Right kidney (tissue), 1 donor: ENCODE measurements at regions not wholly inside any gene's neighbourhood (a gene's known extent, or its start where the extent isn't known, plus 50 kb on each side); places are given as distances from the start of the nearest gene placed in this dataset.

ENCODE experiments used
- DNase-seq: peaks from one replicate; pipeline ENCODE4 v3.0.0-alpha.2; 2016

DNA sequence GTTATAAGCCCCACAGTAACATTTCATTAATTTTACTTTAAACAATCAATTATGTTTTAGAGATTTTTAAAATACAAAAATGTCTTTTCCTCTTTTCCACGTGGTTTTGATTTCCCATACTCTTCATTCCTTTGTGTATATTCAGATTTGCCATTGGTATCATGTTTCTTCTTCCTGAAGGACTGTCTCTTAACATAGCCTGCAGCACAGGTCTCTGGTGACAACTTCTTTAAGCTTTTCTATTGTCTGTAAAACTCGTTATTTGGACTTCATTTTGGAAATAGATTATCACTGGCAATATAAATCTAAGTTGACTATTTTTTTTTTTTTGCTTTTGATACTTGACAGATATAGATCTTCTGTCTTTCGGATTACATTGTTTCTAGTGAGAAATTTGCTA, 115.2 kb upstream of the KLHL29 start:
- no peak for DNase-seq

DNA sequence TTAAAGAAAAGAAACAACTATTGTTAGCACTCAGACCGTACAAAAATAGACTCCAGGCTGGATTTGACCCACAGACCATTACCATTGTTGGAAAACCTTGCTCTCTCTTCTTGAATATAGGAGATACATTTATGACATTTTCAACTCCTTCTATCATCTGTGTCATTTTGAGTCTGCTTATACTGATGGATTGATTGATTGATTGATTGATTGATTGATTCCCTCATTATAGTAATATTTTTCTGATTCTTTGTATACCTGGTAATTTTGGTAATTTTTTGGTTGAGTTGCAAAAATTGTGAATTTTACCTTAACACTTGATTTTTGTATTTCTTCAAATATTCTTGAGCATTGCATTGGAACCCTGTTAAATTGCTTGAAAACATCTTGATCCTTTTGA, 114.2 kb upstream of the KLHL29 start:
- DNase-seq = no peak

DNA sequence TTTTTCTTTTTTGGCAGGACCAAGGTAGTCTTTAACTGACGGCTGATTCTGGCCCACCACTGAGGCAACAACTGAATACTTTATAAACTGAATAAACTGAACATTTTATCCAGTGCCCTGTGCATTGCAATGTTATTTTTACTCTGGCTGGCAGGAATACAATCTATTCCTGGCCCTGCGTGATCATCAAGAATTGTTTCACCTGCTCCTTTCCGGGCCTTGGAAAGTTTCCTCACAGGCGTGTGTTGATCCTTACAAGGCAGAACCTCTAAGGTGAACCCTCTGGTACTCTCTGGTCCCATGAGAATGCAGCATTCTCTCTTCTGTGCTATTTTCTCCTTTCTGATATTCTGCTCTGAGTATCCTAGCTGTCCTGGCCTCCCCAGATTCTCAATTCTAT, 113.7 kb upstream of the KLHL29 start:
- no peak for DNase-seq

DNA sequence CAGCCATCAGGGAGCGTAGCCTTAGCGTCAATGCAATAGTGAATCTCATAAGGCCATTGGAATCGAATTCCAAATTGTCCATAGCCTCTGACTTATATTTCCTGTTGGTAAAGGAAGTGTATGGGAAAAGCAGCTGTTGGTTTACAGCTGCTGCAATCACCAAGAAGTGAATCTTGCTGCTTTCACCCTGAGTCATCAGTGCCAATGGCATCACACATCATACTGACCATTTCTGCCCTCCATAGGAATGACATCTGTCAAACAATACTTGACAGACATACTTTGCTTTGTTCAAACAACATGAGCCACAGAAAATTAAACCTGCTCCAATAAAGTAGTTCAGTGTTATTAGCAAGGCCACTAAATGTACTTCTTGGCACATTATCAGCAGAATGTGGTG, 111.2 kb upstream of the KLHL29 start:
- no peak for DNase-seq

DNA sequence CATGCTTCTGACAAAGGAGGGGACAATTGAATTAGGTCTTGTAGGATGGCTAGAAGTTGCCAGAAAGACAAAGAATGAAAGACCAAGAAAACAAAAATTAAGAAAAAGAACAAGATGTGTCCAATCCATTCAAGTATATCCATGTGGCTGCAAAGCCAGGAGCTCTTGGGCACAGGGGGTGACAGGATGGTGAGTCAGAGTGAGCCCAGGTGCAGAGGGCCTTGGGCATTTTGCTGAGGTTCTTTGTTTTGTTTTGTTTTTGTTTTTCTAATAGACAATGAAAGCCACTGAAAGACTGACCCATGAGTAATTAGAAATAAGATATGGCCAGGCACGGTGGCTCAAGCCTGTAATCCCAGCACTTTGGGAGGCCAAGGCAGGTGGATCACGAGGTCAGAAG, 104.6 kb upstream of the KLHL29 start:
- DNase-seq = no peak

DNA sequence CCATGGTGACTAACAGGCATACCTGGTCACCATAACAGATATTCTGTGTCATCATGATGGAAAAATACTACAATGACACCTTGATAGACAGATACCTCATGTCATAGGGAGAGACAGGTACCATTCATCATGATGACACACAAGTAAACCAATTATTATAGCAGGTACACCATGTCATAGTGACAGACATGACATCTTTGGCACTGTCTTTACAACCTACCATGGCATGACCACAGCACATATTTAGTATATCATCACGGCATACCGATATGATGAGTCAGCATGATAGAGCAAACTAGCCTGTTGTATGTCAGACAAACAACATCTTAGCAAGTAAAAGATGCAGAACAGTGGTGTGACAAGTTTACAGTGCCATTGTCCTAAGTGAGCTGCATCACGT, 101.3 kb upstream of the KLHL29 start:
- no peak for DNase-seq

DNA sequence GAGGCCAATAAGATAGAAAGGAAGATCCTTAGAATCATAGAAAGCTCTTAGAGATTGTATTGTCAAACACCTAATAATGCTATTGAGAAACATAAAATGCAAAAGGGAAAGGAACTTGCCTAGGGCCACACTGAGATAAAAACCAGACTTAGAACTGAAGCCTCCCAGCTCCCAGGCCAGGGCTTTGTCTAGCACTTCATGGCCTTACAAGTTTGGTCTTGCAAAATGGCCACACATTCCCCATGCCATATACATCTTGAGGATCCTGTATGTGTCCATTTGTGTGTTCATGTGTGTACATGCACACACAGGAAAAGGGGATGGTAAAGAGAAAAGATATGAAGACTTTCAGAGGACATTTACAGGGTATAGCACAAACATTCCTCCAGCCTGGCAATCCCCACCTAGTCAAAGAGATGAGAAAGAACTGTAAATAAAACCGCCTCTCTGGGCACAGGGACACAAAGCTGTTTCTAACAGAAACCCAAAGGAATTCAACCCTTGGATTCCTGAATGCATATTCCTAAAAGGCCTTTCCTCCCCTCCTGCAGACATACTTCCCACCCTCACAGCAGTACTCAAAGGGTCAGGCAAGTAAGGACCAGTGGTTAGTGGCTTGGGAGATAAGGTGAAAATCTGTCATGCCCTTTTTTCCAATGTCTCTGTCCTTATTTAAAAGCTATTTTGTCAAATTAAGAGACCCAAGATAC, 99.7 kb upstream of the KLHL29 start:
- DNase-seq = no peak

DNA sequence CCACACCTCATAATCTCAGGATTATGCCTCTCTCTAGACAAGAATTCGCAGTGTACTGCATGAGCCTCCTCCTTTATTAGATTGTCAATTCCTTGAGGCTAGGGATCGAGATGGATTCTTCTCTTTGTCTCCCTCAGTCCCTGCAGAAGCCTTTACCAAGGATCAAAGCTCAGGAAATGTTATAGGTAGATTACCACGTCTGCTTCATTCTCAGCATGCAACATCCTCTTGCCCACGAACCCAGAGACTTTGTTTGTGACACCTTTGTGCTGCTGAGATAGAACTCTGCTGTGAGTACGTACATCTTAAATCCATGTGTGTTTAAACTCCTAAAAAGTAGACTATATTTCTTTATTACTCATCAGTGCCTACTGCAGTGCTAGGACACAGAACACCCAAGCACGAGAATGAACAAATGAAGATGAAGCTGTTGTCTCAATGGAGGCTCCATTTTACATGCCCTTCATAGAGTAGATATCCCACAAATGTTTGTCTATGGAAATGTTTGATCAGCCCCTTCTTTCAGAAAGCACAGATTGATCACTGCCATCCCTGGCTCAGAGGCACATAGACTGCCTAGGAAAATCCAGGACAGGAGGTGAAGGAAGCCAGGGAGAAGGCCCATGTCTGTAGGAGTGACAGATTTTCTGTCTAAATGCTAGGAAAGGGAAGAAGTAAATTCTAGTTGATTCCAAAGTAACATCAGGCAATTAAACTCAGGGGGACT, 98.8 kb upstream of the KLHL29 start:
- DNase-seq = no peak

DNA sequence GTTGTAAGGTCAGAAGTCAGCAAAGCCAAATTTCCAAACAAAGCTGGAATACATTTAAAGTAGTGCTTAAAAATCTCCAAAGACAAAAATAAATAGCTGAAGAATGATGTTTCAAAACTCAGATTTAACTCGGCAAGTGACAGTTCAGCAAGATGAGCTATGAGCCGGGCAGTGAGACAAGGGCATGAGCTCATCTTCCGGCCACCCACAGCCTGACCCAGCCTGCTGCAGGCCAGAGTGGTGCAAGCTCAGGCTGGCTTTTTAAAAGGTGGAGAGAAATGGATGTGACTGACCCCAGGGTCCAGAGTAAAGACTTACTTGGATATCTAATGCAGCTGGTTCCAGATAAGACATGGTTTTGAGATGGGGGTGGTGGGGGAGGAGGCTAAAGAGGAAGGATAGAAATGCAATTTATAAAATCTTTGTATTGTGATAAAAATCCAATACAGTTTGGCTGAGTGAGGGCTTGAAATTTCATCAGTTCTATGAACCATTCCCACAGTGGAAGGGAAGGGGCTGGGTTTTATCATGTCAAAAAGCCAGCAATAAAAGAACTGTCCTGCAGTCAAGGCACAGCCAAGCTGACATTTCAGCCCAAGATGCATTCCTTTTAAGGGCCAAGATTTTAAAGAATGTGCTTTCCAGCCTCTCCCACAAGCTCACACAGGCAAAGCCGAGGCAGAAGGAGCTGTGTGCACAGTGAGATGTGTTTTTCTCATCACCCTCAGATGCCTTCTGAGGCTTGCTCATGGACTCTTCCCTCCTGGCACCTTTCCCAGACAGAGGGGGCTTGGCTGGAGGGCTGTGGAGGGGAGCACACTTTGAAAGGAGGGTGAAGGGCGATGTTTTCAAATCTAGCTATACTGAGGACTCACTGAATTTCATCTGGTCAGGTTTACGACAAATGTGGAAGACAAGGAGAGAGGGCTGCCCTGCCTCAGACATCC, 97.9 kb upstream of the KLHL29 start:
- DNase-seq = peak; percentile 29

DNA sequence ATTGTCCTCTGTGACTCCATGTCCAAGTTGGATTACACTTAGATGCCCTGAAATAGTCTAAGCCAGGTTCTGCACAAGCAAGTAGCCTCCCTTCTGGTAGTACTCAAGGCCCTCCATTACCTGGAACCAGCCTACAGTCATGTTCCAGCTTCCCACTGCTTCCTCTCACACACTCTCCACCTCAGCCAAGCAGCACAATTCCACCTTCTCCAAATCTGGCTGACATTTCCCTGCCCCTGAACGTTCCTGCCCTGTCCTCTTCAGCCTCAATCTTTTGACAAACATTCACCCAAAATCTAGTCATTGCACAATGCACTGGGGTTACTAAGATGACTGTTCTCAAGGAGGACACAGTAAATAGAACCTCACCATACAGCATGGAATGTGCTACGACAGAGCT, 95.3 kb upstream of the KLHL29 start:
- DNase-seq = no peak

DNA sequence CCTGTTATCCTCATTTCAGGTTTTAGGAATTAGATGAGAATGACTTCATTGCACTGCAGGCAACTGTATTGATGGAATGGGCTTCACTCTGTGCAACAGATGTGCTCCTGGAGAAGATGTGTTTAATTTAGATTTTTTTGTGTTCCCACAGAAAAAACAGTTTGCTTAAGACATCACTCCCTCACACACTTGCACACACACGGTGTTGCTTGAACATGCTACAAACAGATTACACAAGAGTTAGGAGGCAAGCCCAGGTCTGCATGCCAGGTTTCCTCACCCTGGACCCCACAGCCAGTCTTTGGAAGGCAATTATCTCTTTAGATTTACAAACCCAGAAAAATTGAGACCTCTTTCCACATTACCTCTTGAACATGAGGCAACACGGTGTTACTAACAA, 93.7 kb upstream of the KLHL29 start:
- no peak for DNase-seq

DNA sequence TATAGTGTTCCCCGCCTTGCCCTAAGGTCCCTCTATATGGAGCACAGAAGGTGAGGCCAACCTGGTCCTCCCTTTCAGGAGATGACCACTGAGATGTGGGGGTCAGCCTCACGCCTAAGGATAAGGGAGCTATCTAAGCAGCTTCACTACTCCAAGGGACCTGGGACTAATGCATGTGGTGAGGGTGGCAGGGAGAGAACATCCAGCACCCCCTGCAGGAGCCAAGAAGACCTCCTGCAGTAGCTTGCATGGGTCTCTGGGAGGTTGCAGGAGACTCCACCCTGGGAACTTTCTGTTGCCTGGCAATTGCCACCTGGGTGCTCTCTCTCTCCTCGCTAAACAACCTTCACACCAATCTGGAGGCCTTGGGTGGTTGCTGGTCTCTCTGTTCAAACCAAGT, 93.0 kb upstream of the KLHL29 start:
- no peak for DNase-seq

DNA sequence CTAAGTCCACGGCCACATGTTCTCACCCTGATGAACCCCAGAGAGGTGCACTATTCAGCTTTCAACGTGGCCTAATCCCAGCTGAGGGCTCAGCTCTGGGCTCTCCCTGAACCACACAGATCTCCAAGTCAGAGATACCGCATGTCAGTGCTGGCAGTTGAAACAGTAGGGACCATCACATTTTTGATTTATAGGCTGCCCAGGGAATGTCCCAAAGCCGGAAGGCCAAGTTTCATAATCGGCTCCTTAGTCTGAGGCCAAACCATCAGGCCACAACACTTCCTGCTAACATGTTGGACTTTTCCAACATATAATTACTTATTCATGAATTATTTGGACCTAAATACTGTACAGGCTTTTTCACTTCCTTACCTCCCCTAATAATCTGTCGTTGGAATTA, 91.9 kb upstream of the KLHL29 start:
- no peak for DNase-seq

DNA sequence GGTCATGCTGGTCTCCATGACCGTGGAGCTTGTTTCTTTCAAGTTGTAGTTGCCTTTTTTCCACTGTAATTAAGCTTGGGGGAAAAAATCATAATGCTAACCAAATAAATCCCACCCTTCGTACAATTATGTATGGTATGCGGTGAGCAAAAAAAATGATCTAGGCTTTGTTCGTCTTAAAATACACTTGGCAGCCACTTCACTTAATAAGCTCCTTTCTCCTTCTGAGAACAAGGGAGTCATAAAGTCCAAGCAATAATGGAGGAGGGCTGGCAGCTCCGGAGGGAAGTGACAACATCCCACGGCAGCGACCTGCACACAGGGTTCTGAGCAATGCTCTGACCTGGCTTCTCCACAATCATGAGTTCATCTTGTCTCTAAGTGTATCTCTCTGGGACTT, 91.2 kb upstream of the KLHL29 start:
- no peak for DNase-seq

DNA sequence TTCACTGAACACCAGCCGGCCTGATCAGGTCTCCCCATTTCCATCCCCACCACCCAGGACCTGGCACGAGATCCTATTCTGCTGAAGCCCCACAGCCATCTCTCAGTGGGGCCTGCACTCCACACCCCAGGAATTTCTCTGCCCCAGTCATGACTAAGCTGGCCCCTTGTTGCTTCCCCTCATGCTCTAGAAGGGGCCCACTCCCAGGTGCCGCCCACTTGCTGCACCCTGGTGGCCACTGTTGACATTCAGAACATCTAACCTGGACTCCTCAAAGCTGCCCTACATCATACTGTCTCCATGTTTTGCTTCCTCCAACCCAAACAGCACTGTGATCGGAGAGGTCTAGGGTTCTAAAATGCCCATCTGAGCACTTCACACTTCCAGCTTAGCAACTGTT, 90.7 kb upstream of the KLHL29 start:
- DNase-seq = no peak

DNA sequence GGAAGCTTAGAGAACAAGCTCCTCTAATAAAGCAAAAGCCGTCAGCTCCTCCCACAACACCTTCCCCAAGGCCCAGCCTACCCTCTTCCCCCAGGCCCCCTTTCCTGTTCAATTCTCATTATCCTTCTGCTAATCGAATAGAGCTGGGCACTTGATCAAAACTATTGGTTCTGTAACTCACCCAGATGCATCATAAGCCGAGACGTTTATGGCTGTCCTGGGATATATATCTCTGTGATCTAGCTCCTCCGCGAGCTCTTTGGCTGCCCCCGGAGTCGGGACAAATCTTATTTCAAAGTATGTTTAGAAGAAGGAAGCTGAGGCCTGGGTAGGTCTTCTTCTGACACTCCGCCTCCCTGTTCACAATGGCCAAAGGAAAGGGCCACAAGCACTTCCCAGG, 88.3 kb upstream of the KLHL29 start:
- no peak for DNase-seq

DNA sequence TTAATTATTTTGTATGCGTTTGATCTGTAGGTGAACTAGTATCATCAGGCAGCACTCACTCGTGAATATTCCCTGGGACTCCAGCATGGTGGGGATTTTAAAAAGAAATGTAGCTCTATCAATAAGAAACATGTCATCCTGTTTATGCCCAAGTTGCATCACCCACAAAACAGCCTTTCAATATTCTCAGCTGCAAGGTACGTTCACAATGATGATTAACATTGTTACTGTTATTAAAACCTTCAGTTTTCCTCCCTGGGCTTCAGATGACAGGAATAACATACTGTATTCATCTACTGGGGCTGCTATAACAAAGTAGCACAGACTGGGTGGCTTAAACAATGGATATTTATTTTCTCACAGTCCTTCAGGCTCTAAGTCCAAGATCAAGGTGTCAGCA, 87.9 kb upstream of the KLHL29 start:
- no peak for DNase-seq

DNA sequence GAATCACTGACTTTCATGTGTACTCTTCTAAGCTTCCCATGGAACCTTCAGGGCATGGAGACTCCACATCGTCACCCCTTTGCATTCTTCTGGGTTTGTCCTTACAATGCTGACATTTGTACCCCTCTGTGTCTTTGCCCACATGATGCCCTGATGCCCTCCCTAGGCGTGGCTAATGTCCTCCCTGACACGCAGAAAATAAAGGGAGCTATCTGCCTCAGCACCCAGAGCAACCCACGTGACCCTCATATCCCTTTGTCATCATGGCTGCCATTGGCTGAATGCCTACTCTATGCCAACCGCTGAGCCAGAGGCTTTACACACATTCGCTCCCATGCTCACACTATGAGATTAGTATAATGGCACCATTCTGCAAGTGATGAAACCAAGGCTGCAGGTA, 86.4 kb upstream of the KLHL29 start:
- no peak for DNase-seq

DNA sequence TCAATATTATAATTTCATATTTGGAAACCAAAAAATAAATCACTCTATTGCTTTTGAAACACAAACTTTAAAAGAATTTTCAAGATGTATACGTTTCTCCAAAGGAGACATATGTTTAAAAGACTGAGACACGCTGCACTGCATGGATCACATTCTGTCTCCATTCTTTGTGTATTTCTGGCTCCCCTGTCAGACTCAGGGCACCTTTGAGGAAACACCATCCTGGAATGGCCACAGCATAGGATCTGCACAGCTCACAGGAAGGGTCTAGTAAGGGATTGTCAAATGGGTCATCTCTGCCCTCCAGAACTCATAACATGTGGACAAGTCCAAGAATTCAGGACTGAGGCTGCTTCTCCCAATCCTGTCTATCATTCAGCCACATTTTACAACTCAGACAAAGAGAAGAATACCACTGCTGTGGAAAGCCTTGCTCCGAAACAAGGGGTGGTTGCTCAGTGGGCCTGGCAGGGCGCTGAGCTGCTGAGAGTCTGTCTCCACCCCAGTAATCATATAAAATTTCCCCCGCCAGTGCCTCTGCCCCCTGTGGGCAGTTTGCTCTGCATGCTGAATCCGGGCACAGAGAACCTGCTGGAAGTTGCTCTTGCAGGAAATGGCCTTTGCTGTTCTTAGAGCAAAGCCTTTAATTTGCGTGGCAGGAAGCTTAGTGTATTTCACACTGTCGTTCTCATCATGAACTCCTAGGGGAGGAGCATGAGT, 85.3 kb upstream of the KLHL29 start:
- no peak for DNase-seq

DNA sequence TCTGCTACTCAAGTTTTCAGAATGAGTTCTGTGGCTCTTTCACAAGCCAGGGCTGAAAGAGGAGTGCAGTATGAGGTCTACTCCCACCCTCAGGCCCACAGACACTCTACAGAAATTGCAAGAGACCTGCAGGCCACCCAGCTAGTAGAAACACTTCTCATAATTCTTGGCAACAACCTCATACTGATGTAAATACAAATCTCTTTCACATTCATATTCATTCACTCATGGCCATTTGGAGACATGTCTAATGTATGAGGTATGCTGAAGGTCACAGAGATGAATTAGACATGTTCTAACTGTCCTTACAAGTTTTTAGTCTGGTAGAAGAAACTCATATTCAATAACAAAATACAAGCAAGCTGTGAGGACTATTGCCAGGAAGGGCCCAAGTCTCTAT, 83.8 kb upstream of the KLHL29 start:
- no peak for DNase-seq

DNA sequence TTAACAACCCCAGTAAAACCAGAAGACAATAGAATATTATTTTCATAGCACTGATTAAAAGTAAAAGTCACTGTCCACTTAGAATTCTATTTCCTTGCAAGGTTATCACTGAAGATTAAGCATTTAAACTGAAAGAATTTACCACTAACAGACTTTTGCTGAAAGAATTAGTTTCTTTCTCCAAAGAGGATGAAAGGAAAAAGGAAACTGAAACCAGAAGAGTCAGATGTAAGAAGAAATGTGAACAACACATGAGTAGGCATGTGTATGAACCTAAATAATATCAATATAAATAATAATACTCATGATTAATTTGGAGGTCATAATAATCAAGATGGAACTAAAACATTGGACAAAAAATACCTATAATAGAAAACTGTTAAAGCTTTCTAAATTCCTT, 82.4 kb upstream of the KLHL29 start:
- no peak for DNase-seq

DNA sequence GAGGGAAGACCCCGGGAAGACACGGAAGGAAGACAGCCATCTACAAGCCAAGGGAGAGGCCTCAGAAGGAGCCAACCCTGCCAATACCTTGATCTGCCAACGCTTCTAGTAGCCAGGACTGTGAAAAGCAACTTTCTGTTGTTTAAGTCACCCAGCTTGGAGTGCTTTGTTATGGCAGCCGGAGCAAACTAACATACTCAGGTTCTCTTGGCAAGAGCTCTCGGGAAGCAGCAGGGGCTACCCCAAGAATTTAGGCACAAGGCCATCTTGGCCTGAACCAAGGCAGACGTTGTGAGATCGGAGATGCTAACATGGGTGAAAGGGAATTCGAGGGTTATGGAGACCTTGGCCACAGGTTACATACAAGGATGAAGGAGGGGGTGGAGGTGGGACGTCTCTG, 78.6 kb upstream of the KLHL29 start:
- DNase-seq = no peak

DNA sequence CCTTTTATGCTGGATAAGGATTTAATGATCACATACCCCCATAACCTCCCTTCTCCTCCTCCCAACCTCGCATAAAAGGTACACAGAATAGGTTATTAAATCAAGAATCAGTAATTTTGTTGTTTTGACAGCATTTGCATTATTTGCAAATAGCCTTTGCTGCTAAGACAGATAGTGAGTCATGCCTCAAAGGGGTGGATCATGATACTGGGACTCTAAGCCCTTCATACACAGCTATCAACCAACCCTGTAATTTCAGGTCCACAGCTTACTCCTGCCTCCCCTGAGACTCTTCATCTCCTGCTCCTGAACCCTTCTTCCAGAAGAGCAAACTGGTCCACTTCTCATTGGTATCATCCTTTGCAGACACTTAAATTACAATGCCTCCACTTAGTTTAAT, 73.8 kb upstream of the KLHL29 start:
- no peak for DNase-seq
